Pancreas (tissue), 10 donors: ENCODE measurements at regions not wholly inside any gene's neighbourhood (a gene's known extent, or its start where the extent isn't known, plus 50 kb on each side); places are given as distances from the start of the nearest gene placed in this dataset.

Experiments used
- ATAC-seq, 4 donors: fragments of 200-7000 bp; cut with Tn5 transposase; one replicate each; pipeline versions ENCODE4 v1.8.0 to v1.9.1; 2020; ENCODE audit warnings: mild to moderate bottlenecking in 4 of 4, moderate library complexity in 4 of 4
- DNase-seq, 6 donors: peaks; one replicate each; pipeline ENCODE4 v3.0.0-alpha.2; 2020
- FAIRE-seq: peaks from 2 replicates; lab custom pipeline; 2012; peaks lifted over from hg19 to GRCh38; lab: Jason Lieb, UNC
- H3K27ac ChIP-seq, 4 donors: fragments of 200-600 bp; sonication (generic); 1 replicate in 3 of 4; 2 replicates in 1 of 4; pipeline versions ENCODE4 v1.5.0 to v1.8.0; 2020
- H3K27me3 ChIP-seq, 4 donors: fragments of 200-600 bp; one replicate each; pipeline ENCODE4 v1.8.0; 2021
- H3K36me3 ChIP-seq, 3 donors: fragments of 200-600 bp; sonication (generic) in 1 of 3; one replicate each; pipeline versions ENCODE4 v1.5.0 to v1.8.0; 2020 to 2021
- H3K4me1 ChIP-seq, 3 donors: fragments of 200-600 bp; one replicate each; pipeline ENCODE4 v1.8.0; 2021
- H3K4me3 ChIP-seq, 4 donors: fragments of 200-600 bp; sonication (generic) in 2 of 4; one replicate each; pipeline versions ENCODE4 v1.5.0 to v1.8.0; 2020 to 2021
- H3K9me3 ChIP-seq, 4 donors: fragments of 200-600 bp; one replicate each; pipeline ENCODE4 v1.8.0; 2021
- CTCF ChIP-seq, 4 donors: fragments of 200-600 bp; sonication (generic) in 3 of 4; IDR thresholded peaks; one replicate each; pipeline versions ENCODE4 v1.5.0 to v1.8.0; 2021; ENCODE audit warnings: antibody characterized with exemption in 4 of 4
- WGBS, 2 donors: extraction: QIAGEN DNeasy Blood & Tissue Kit; methylation state at CpG; one replicate each; pipeline ENCODE4 v1.1.7; 2013; 5-methylcytosine and 5-hydroxymethylcytosine counted together
- intact Hi-C, 3 donors: fragments of 100-400 bp; cut with DNase I; formaldehyde crosslinking; loops; one replicate each; pipeline versions ENCODE4 v1.11.1 to v1.14.2; 2022
- donor health status: healthy with polysubstance abuse.
- donor health status: DM: no; HTN: no; CAD: no; lungs with moderate emphysema.
- donor health status: DM: no; HTN: no; CAD: no.
- donor health status: control.
- donor health status: control.
- donor health status: Bipolar disorder and iron deficiency.
- donor health status: DM: yes; HTN: yes; CAD: no.
- donor health status: DM: no; HTN: no; CAD: no.
- donor health status: DM: no; HTN: no; CAD: no.
- donor health status: DM: yes; HTN: yes; CAD: no.

DNA sequence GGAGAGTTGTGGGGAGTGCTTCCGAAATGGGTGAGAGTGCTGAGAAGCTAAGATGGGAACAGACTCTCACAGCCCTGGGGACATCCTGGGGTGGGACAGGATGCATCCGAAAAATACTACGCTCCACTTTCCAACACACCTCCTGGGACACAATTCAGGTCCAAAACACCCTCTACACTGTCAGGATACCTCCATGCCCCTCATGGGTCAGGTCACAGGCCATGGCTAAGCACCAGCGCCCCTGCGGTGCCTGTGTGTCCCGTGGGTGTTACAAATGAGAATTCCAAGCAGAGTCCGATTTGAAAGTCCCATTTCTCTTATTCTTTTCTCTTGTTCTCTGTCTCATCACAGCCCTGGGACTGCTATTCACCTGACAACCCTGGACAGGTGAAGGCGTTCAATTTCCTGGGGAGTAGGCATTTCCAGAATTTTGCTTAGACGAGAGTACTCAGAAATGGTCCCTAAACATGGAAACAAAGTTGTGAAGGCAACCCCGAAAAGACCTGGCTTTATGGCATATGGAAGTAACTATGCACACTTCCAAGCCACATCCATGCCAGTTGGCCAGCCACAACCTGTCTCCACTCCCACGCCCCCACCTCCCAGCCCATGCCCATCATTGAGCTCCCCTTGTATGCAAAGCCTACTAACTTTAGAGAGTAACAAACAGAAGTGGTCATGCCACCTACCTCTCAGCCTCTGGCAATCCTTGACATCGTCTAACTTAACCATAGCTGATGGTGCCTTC is 87.9 kb upstream of the ZNF507 start:
- Histone ChIP-seq H3K4me3 (no peak overlapping the region), H3K36me3 (no peaks in the 10 kb centered on the region), H3K27me3 (no peaks in the 10 kb centered on the region), H3K27ac (no peak overlapping the region), H3K9me3 (no peaks in the 10 kb centered on the region), H3K4me1 (no peaks in the 10 kb centered on the region)
- TF ChIP-seq CTCF (IDR thresholded peaks at IDR 0.05), result no peak
- DNase-seq, result no peak
- WGBS, 2 donors, result 60 to 63% methylated on average over 12 of the region's 12 CpGs
- ATAC-seq, result no peak
- FAIRE-seq, result no peak
- intact Hi-C loops, result no loop called here

DNA sequence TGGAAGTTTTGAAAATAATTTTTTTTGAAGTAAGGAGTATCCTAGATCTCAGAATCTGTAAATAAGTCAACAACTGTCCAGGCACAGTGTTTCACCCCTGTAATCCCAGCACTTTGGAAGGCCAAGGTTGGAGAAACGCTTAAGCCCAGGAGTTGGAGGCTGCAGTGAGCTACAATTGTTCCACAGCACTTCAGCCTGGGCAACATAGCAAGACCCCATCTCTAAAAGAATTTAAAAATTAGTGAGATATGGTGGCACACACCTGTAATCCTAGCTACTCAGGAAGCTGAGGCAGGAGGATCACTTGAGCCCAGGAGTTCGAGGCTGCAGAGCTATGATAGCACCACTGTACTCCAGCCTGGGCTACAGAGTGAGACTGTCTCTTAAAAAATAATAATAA is 87.2 kb upstream of the ZNF507 start:
- WGBS, 2 donors, result 62 to 70% methylated on average over 2 of the region's 2 CpGs
- no peak for ATAC-seq
- no peaks in the 10 kb centered on the region for H3K27me3 ChIP-seq
- no peaks in the 10 kb centered on the region for H3K36me3 ChIP-seq
- H3K4me1 ChIP-seq, result no peaks in the 10 kb centered on the region
- H3K4me3 ChIP-seq, result no peak overlapping the region
- no peak for FAIRE-seq
- no peak overlapping the region for H3K27ac ChIP-seq
- no peak for DNase-seq
- intact Hi-C loops, result no loop called here
- H3K9me3 ChIP-seq, result no peaks in the 10 kb centered on the region
- no peak for TF ChIP-seq CTCF (IDR thresholded peaks at IDR 0.05)

DNA sequence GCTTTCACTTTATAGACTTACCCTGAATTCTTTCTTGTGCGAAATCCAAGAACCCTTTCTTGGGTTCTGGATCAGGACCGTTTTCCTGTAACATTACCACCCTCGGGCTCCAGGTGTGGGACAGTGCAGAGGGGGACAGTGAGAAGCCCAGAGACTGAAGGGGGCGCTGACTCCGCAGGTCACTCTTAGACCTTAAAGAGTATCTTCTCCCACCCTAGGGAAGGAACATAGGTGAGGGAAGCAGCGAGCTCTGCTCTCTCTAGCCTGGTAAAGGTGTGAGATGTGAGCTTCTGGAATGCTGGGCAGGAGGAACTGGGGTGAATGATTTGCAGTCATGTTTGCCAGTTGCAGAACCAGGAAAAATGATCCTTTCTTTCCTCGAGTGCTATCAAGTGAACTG is 80.8 kb upstream of the ZNF507 start:
- no peak for ATAC-seq
- no peaks in the 10 kb centered on the region for H3K9me3 ChIP-seq
- 55 to 70% methylated on average over 7 of the region's 7 CpGs for WGBS, 2 donors

GRCh38 chr19:32265995-32266394 is 79.4 kb upstream of the ZNF507 start:
- intact Hi-C loops, result no loop called here
- Histone ChIP-seq H3K4me1 (no peaks in the 10 kb centered on the region), H3K27ac (no peak overlapping the region), H3K36me3 (no peaks in the 10 kb centered on the region), H3K9me3 (no peaks in the 10 kb centered on the region), H3K4me3 (no peak overlapping the region), H3K27me3 (peaks cover 0 to 3% (median 0%) of the 10 kb centered on the region in 4 donors)
- FAIRE-seq (no peak), ATAC-seq (no peak), DNase-seq (no peak)
- 22 to 25% methylated on average over 5 of the region's 5 CpGs for WGBS, 2 donors
- TF ChIP-seq CTCF (IDR thresholded peaks at IDR 0.05), result no peak

More for the DNA sequence above, 80.8 kb upstream of the ZNF507 start:
- intact Hi-C loops, result no loop called here
- FAIRE-seq (no peak), DNase-seq (no peak)
- Histone ChIP-seq H3K4me1 (no peaks in the 10 kb centered on the region), H3K4me3 (no peak overlapping the region), H3K27me3 (peaks cover 0 to 3% (median 0%) of the 10 kb centered on the region in 4 donors), H3K27ac (no peak overlapping the region), H3K36me3 (no peaks in the 10 kb centered on the region)
- no peak for TF ChIP-seq CTCF (IDR thresholded peaks at IDR 0.05)

DNA sequence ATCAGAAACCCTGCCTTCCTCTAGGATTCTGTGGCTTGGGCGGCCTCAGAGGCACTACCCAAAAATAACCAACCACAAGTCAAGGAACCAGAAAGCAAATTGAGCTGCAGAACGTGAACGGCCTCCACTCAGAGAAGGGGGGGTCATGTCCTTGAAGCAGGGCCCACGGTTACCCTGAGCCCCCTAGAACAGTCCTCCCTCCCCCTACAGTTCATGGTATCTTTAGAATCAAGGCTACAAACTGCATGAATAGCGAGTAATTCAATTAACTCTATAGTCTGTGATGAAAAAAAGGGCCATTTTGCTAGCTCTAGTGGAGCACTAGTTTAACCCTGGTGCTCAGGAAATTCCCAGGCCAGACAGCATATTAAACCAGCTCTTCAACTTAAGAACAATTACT is 79.0 kb upstream of the ZNF507 start:
- FAIRE-seq (no peak), DNase-seq (no peak), ATAC-seq (no peak)
- no peaks in the 10 kb centered on the region for H3K36me3 ChIP-seq
- no peak overlapping the region for H3K27ac ChIP-seq
- peaks cover 0 to 3% (median 0%) of the 10 kb centered on the region in 4 donors for H3K27me3 ChIP-seq
- no peaks in the 10 kb centered on the region for H3K4me1 ChIP-seq
- no peaks in the 10 kb centered on the region for H3K9me3 ChIP-seq
- TF ChIP-seq CTCF (IDR thresholded peaks at IDR 0.05), result no peak
- 25 to 28% methylated on average over 5 of the region's 5 CpGs for WGBS, 2 donors
- H3K4me3 ChIP-seq, result no peak overlapping the region
- intact Hi-C loops, result no loop called here
